GM23338 (cell line): ENCODE measurements at regions not wholly inside any gene's neighbourhood (a gene's known extent, or its start where the extent isn't known, plus 50 kb on each side); places are given as distances from the start of the nearest gene placed in this dataset.
A peak's percentile ranks its signal among the peaks of the same experiment; 100 is the strongest.
"Not testable (repeated sequence)": the region's sequence is repeated elsewhere in the genome, so short reads cannot be mapped to it uniquely, and the experiment has no call there.

Experiments used
- ATAC-seq: fragments of 200-7000 bp; cut with Tn5 transposase; 3 replicates; pipeline ENCODE4 v1.9.1; 2020
- DNase-seq: peaks from one replicate; pipeline ENCODE4 v3.0.0-alpha.2; 2015; ENCODE audit warnings: low spot score
- H2AFZ ChIP-seq: fragments of 200-600 bp; sonication (generic); 2 replicates; pipeline ENCODE4 v1.8.0; 2016; ENCODE audit warnings: antibody characterized with exemption, mild to moderate bottlenecking, moderate library complexity
- H3F3A ChIP-seq: fragments of 200-600 bp; sonication (generic); replicated peaks from 2 replicates; pipeline ENCODE4 v1.8.0; 2017; ENCODE audit warnings: antibody characterized with exemption, mixed run types, low read depth
- H3K27ac ChIP-seq: fragments of 200-600 bp; sonication (generic); 2 replicates; pipeline ENCODE4 v1.6.1; 2016; ENCODE audit warnings: low read depth
- H3K27me3 ChIP-seq: fragments of 200-600 bp; sonication (generic); 2 replicates; pipeline ENCODE4 v1.8.0; 2016; ENCODE audit warnings: mild to moderate bottlenecking, mixed run types, moderate library complexity; ENCODE audit not compliant: insufficient read depth
- H3K36me3 ChIP-seq: fragments of 200-600 bp; sonication (generic); 2 replicates; pipeline ENCODE4 v1.8.0; 2016; ENCODE audit warnings: mild to moderate bottlenecking; ENCODE audit not compliant: insufficient read depth
- H3K4me1 ChIP-seq: fragments of 200-600 bp; sonication (generic); 2 replicates; pipeline ENCODE4 v1.8.0; 2016; ENCODE audit warnings: mild to moderate bottlenecking, moderate library complexity; ENCODE audit not compliant: insufficient read depth
- H3K4me2 ChIP-seq: fragments of 200-600 bp; sonication (generic); 2 replicates; pipeline ENCODE4 v1.7.1; 2017; ENCODE audit warnings: mixed run types
- H3K4me3 ChIP-seq: fragments of 200-600 bp; sonication (generic); 2 replicates; pipeline ENCODE4 v1.6.1; 2016; ENCODE audit warnings: mixed run types
- H3K79me2 ChIP-seq: fragments of 200-600 bp; sonication (generic); replicated peaks from 2 replicates; pipeline ENCODE4 v1.8.0; 2017; ENCODE audit warnings: mild to moderate bottlenecking; ENCODE audit not compliant: insufficient read depth
- H3K9me2 ChIP-seq: fragments of 200-600 bp; sonication (generic); 2 replicates; pipeline ENCODE4 v1.8.0; 2017; ENCODE audit not compliant: insufficient read depth
- H4K20me1 ChIP-seq: fragments of 200-600 bp; sonication (generic); replicated peaks from 2 replicates; pipeline ENCODE4 v1.8.0; 2017; ENCODE audit warnings: mild to moderate bottlenecking; ENCODE audit not compliant: insufficient read depth
- H3K27ac Mint-ChIP-seq: 2 replicates; pipeline ENCODE4 v1.8.0; 2020; ENCODE audit warnings: inconsistent platforms, mild to moderate bottlenecking, moderate library complexity, mixed read lengths
- H3K27me3 Mint-ChIP-seq: 3 replicates; pipeline ENCODE4 v1.8.0; 2022; ENCODE audit warnings: low read depth, mild to moderate bottlenecking, moderate library complexity, mixed read lengths, inconsistent platforms; ENCODE audit not compliant: insufficient read depth, poor library complexity
- H3K36me3 Mint-ChIP-seq: 3 replicates; pipeline ENCODE4 v1.8.0; 2021; ENCODE audit warnings: low read depth, mild to moderate bottlenecking, inconsistent platforms, moderate library complexity, mixed read lengths
- H3K4me1 Mint-ChIP-seq: 3 replicates; pipeline ENCODE4 v1.8.0; 2020; ENCODE audit warnings: mild to moderate bottlenecking, inconsistent platforms, mixed read lengths
- H3K4me3 Mint-ChIP-seq: 3 replicates; pipeline ENCODE4 v1.8.0; 2021; ENCODE audit warnings: moderate library complexity, mild to moderate bottlenecking, inconsistent platforms, mixed read lengths
- H3K9me3 Mint-ChIP-seq: 3 replicates; pipeline ENCODE4 v1.8.0; 2020; ENCODE audit warnings: moderate library complexity, mild to moderate bottlenecking, inconsistent platforms, mixed read lengths
- ZNF114 ChIP-seq: fragments of 250-450 bp; sonication (Bioruptor Pico); IDR thresholded peaks from 2 replicates; pipeline ENCODE4 v1.5.0; 2020; ENCODE audit warnings: mild to moderate bottlenecking, moderate library complexity
- TF ChIP-seq, protein P1 (sequence below): fragments of 250-450 bp; sonication (Bioruptor Pico); IDR thresholded peaks from 2 replicates; pipeline ENCODE4 v1.5.0; 2020; ENCODE audit warnings: mild to moderate bottlenecking, moderate library complexity
- TF ChIP-seq, protein P2 (sequence below), 2 experiments: fragments of 200-600 bp in 1 of 2; sonication (generic) in 1 of 2; conservative IDR thresholded peaks; 2 replicates each; pipeline versions ENCODE4 v1.5.1 to v1.6.1; 2016 to 2017; ENCODE audit warnings: antibody characterized with exemption in 2 of 2, low read depth in 2 of 2, mild to moderate bottlenecking in 2 of 2, moderate library complexity in 1 of 2

GRCh38 chr5:98016771-98017170, 756.7 kb upstream of the RGMB start (continued):
- TF ChIP-seq, protein P1, sequence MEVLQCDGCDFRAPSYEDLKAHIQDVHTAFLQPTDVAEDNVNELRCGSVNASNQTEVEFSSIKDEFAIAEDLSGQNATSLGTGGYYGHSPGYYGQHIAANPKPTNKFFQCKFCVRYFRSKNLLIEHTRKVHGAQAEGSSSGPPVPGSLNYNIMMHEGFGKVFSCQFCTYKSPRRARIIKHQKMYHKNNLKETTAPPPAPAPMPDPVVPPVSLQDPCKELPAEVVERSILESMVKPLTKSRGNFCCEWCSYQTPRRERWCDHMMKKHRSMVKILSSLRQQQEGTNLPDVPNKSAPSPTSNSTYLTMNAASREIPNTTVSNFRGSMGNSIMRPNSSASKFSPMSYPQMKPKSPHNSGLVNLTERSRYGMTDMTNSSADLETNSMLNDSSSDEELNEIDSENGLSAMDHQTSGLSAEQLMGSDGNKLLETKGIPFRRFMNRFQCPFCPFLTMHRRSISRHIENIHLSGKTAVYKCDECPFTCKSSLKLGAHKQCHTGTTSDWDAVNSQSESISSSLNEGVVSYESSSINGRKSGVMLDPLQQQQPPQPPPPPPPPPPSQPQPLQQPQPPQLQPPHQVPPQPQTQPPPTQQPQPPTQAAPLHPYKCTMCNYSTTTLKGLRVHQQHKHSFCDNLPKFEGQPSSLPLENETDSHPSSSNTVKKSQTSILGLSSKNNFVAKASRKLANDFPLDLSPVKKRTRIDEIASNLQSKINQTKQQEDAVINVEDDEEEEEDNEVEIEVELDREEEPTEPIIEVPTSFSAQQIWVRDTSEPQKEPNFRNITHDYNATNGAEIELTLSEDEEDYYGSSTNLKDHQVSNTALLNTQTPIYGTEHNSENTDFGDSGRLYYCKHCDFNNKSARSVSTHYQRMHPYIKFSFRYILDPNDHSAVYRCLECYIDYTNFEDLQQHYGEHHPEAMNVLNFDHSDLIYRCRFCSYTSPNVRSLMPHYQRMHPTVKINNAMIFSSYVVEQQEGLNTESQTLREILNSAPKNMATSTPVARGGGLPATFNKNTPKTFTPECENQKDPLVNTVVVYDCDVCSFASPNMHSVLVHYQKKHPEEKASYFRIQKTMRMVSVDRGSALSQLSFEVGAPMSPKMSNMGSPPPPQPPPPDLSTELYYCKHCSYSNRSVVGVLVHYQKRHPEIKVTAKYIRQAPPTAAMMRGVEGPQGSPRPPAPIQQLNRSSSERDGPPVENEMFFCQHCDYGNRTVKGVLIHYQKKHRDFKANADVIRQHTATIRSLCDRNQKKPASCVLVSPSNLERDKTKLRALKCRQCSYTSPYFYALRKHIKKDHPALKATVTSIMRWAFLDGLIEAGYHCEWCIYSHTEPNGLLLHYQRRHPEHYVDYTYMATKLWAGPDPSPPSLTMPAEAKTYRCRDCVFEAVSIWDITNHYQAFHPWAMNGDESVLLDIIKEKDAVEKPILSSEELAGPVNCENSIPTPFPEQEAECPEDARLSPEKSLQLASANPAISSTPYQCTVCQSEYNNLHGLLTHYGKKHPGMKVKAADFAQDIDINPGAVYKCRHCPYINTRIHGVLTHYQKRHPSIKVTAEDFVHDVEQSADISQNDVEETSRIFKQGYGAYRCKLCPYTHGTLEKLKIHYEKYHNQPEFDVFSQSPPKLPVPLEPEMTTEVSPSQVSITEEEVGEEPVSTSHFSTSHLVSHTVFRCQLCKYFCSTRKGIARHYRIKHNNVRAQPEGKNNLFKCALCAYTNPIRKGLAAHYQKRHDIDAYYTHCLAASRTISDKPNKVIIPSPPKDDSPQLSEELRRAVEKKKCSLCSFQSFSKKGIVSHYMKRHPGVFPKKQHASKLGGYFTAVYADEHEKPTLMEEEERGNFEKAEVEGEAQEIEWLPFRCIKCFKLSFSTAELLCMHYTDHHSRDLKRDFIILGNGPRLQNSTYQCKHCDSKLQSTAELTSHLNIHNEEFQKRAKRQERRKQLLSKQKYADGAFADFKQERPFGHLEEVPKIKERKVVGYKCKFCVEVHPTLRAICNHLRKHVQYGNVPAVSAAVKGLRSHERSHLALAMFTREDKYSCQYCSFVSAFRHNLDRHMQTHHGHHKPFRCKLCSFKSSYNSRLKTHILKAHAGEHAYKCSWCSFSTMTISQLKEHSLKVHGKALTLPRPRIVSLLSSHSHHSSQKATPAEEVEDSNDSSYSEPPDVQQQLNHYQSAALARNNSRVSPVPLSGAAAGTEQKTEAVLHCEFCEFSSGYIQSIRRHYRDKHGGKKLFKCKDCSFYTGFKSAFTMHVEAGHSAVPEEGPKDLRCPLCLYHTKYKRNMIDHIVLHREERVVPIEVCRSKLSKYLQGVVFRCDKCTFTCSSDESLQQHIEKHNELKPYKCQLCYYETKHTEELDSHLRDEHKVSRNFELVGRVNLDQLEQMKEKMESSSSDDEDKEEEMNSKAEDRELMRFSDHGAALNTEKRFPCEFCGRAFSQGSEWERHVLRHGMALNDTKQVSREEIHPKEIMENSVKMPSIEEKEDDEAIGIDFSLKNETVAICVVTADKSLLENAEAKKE (CRISPR knock-in tag), result no peak
- no peak for TF ChIP-seq ZNF114 (CRISPR knock-in tag)

DNA sequence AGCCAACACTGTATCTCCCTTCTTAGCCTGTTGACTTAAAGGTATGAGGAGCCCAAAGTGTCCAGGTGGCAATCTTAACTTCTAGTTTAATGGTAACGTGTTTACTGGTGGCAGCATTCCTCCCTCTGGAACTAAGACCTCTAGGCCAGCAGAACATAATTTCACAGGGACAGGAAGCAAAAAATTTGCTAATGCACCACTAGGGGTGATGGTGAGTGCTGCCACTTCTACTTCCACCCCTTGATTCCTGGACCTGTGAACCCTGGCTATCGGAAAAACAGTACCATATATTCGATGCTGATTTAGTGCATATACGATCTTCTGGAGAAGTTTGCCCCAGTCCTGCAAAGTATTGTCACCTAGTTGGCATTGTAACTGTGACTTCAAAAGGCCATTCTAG, 743.2 kb upstream of the RGMB start:
- H3F3A ChIP-seq, H3K36me3 Mint-ChIP-seq, H3K27me3 ChIP-seq, H3K27ac Mint-ChIP-seq, H2AFZ ChIP-seq, H4K20me1 ChIP-seq, H3K4me3 Mint-ChIP-seq, H3K36me3 ChIP-seq, H3K4me1 Mint-ChIP-seq, DNase-seq, H3K9me2 ChIP-seq, H3K4me2 ChIP-seq, H3K79me2 ChIP-seq, ATAC-seq, H3K27ac ChIP-seq, H3K27me3 Mint-ChIP-seq, H3K4me1 ChIP-seq, H3K4me3 ChIP-seq: not testable (repeated sequence)
- H3K9me3 Mint-ChIP-seq, result peaks cover 25% of the 10 kb centered on the region
- TF ChIP-seq, protein P2, sequence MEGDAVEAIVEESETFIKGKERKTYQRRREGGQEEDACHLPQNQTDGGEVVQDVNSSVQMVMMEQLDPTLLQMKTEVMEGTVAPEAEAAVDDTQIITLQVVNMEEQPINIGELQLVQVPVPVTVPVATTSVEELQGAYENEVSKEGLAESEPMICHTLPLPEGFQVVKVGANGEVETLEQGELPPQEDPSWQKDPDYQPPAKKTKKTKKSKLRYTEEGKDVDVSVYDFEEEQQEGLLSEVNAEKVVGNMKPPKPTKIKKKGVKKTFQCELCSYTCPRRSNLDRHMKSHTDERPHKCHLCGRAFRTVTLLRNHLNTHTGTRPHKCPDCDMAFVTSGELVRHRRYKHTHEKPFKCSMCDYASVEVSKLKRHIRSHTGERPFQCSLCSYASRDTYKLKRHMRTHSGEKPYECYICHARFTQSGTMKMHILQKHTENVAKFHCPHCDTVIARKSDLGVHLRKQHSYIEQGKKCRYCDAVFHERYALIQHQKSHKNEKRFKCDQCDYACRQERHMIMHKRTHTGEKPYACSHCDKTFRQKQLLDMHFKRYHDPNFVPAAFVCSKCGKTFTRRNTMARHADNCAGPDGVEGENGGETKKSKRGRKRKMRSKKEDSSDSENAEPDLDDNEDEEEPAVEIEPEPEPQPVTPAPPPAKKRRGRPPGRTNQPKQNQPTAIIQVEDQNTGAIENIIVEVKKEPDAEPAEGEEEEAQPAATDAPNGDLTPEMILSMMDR (conservative IDR thresholded peaks at IDR 0.05; ENCODE audit: low read depth in 2 of 2), result peak; percentile 29 to 31; a peak in 2 of 4 replicates

- H3K27me3 ChIP-seq, H3K27me3 Mint-ChIP-seq, H3K36me3 ChIP-seq, H3K4me2 ChIP-seq, ATAC-seq, H3K4me3 ChIP-seq, H3K9me2 ChIP-seq, H3K4me1 ChIP-seq, H3K79me2 ChIP-seq, H2AFZ ChIP-seq, H3K4me1 Mint-ChIP-seq, H3K36me3 Mint-ChIP-seq, DNase-seq, H4K20me1 ChIP-seq, H3K27ac Mint-ChIP-seq, H3F3A ChIP-seq, H3K4me3 Mint-ChIP-seq, H3K27ac ChIP-seq: not testable (repeated sequence)
- H3K9me3 Mint-ChIP-seq, result peaks cover 21% of the 10 kb centered on the region
Measured at GRCh38 chr5:98031036-98031435, 742.4 kb upstream of the RGMB start.
